Astrocyte of the cerebellum (primary cell): ENCODE measurements at regions not wholly inside any gene's neighbourhood (a gene's known extent, or its start where the extent isn't known, plus 50 kb on each side); places are given as distances from the start of the nearest gene placed in this dataset.

Experiments used
- DNase-seq: peaks from one replicate; pipeline ENCODE4 v3.0.0-alpha.2; 2011; ENCODE audit warnings: low read depth
- H3K4me3 ChIP-seq: 2 replicates; pipeline ENCODE4 v1.5.1; 2011; ENCODE audit warnings: mild to moderate bottlenecking, low read depth, low read length, moderate library complexity
- in situ Hi-C: cut with HindIII; loops from 2 replicates; pipeline ENCODE4 v1.10.0; 2017; ENCODE audit warnings: low sequenced_read_pairs
- TF ChIP-seq, protein P1 (sequence below): IDR thresholded peaks from 2 replicates; pipeline ENCODE4 v1.5.1; 2012; ENCODE audit warnings: low read length, low read depth, moderate library complexity, mild to moderate bottlenecking; ENCODE audit errors: missing control alignments

DNA sequence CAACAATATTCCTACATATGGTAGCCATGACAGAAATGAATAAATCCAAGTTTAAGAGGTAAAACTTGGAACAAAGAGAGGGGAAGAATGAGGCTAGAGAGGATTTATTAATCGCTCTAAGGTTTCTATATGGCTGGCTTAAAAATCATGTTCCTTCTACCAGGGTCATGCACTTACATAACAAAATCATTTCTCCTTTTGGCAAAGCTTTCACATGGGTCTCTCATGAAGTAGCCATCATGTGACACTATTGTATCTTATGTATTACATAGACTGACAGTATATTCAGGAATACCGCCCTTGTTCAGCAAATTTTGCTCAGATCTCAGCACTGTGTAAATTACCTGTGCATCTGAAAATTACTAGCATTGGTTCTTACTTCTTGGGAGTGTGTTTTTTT lies 1554.5 kb upstream of the SLC39A10 start:
- H3K4me3 ChIP-seq = no peak overlapping the region
- no peak for DNase-seq
- in situ Hi-C loops = no loop called here
- TF ChIP-seq, protein P1, sequence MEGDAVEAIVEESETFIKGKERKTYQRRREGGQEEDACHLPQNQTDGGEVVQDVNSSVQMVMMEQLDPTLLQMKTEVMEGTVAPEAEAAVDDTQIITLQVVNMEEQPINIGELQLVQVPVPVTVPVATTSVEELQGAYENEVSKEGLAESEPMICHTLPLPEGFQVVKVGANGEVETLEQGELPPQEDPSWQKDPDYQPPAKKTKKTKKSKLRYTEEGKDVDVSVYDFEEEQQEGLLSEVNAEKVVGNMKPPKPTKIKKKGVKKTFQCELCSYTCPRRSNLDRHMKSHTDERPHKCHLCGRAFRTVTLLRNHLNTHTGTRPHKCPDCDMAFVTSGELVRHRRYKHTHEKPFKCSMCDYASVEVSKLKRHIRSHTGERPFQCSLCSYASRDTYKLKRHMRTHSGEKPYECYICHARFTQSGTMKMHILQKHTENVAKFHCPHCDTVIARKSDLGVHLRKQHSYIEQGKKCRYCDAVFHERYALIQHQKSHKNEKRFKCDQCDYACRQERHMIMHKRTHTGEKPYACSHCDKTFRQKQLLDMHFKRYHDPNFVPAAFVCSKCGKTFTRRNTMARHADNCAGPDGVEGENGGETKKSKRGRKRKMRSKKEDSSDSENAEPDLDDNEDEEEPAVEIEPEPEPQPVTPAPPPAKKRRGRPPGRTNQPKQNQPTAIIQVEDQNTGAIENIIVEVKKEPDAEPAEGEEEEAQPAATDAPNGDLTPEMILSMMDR = no peak

GRCh38 chr2:194100201-194100600 lies 1556.8 kb upstream of the SLC39A10 start:
- in situ Hi-C loops = no loop called here
- TF ChIP-seq, protein P1 = no peak
- DNase-seq = no peak
- no peak overlapping the region for H3K4me3 ChIP-seq

GRCh38 chr2:194096402-194096801 lies 1560.6 kb upstream of the SLC39A10 start:
- TF ChIP-seq, protein P1 = no peak
- DNase-seq = no peak
- in situ Hi-C loops = no loop called here
- H3K4me3 ChIP-seq = no peak overlapping the region

DNA sequence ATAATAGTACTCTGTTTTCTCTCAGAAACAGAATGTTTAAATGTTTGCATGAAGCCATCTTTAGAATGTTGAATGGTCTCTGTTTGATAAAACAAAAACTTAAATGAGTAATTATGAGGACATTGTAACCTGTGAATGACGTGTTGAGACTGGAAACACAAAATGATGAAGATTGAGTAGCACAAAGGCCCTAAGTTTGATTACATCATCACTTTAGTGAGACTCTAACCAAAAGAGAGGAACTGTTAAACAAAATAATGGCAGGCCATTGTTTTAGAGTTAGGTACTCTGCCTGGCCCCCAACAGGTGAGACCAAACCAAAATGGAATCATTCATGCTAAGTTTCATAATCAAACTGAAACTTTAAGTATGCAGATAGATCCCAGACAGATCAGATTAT lies 1561.7 kb upstream of the SLC39A10 start:
- no peak for DNase-seq
- TF ChIP-seq, protein P1 = no peak

DNA sequence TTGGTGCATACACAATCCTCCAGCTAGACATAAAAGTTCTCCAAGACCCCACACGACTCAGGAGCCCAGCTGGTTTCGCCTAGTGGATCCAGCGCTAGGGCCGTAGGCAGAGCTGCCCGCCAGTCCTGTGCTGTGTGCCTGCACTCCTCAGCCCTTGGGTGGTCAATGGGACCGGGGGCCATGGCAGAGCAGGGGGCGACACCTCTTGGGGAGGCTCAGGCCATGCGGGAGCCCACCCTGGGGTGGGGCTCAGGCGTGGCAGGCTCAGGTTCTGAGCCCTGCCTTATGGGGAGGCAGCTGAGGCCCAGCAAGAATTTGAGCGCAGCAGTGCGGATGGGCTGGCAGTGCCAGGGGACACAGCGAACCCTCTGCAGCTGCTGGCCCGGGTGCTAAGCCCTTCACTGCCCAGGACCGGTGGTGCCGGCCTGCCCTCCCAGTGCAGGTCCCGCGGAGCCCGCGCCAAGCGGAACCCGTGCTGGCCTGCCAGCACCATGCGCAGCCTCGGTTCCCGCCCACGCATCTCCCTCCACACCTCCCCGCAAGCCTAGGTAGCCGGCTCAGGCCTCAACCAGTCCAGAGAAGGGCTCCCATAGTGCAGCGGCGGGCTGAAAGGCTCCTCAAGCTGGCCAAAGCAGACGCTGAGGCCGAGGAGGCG lies 1566.6 kb upstream of the SLC39A10 start:
- no peak overlapping the region for H3K4me3 ChIP-seq
- TF ChIP-seq, protein P1 = no peak
- in situ Hi-C loops = no loop called here
- DNase-seq = no peak

More for the DNA sequence above, 1561.7 kb upstream of the SLC39A10 start:
- no peak overlapping the region for H3K4me3 ChIP-seq
- in situ Hi-C loops = no loop called here

GRCh38 chr2:194087089-194087958 lies 1569.7 kb upstream of the SLC39A10 start:
- DNase-seq = no peak
- TF ChIP-seq, protein P1 = no peak
- in situ Hi-C loops = no loop called here

More at GRCh38 chr2:194087089-194087958, 1569.7 kb upstream of the SLC39A10 start:
- H3K4me3 ChIP-seq = no peak overlapping the region
